GM18508 (cell line): ENCODE measurements at regions not wholly inside any gene's neighbourhood (a gene's known extent, or its start where the extent isn't known, plus 50 kb on each side); places are given as distances from the start of the nearest gene placed in this dataset.

ENCODE experiments used
- ATAC-seq: cut with Tn5 transposase; IDR thresholded peaks from one replicate; pipeline ENCODE4 v1.9.1; 2021; ENCODE audit warnings: moderate number of reproducible peaks; ENCODE audit not compliant: insufficient read depth, unreplicated experiment

- no peak for ATAC-seq
Observed at GRCh38 chr13:106744516-106744915, 176.6 kb upstream of the ARGLU1 start.

- no peak for ATAC-seq
Observed at GRCh38 chr13:106738186-106738678, 170.3 kb upstream of the ARGLU1 start.

DNA sequence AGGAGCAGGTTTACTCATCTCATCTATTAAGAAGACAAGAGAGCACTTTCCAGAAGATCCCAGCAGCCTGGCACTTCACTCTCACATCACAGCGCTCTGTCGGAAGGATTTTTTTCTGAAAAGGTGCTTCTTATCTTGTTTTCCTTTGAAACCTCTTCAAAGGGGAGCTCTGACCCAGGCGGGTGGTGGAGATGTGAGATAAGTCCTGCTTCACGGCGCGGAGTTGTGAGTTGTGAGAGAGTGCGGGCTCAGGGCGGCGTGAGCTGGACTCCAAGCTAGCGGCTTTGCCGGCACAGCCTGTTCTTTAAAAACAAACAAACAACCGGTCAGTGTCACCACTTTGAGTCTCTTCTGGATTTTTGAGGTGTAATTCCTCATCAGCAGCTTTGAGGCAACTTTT lies 169.0 kb upstream of the ARGLU1 start:
- ATAC-seq = no peak

GRCh38 chr13:106734198-106734597 lies 166.3 kb upstream of the ARGLU1 start:
- no peak for ATAC-seq

DNA sequence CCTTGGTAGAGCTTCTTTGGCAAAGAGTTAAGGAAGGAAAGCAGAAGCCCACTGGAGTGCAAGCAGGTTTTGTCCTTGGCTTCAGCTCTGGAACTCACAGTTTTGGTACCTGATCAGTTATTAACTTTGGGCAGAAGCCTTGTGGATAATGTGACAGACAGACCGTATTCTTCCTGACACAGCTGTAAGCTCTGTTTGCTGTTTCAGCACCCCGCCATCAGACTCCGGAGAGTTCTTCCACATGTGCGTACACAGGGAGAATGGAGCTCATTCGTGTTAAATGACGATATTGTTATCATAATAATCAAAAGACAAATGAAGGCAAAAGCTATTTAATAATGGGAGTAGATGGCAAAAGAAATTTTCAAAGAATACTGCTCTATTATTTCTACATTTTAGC lies 155.1 kb upstream of the ARGLU1 start:
- ATAC-seq = no peak

- no peak for ATAC-seq
Observed at GRCh38 chr13:106722620-106723019, 154.7 kb upstream of the ARGLU1 start.

GRCh38 chr13:106721599-106721998 lies 153.7 kb upstream of the ARGLU1 start:
- ATAC-seq = no peak

GRCh38 chr13:106714271-106714982 lies 146.5 kb upstream of the ARGLU1 start:
- ATAC-seq = no peak

GRCh38 chr13:106712381-106712780 lies 144.4 kb upstream of the ARGLU1 start:
- no peak for ATAC-seq

DNA sequence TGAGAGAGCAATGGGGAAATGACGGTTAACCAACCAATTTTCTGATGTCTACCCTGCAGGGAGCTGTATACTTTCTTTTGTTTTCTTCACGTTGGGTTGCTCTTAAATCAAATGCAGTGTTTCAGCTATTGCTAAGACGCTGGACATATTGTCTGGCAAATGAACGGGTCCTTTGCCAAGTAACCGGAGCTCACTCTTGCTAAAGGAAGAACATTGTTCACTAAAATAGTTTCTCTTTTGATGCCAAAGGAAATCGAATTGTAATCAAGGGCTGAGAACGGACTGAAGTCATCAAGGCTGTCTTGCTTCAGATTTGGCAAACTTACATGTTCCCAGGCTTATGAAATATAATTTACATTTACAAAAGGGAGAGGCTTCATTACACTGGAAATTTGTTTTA lies 142.3 kb upstream of the ARGLU1 start:
- no peak for ATAC-seq

DNA sequence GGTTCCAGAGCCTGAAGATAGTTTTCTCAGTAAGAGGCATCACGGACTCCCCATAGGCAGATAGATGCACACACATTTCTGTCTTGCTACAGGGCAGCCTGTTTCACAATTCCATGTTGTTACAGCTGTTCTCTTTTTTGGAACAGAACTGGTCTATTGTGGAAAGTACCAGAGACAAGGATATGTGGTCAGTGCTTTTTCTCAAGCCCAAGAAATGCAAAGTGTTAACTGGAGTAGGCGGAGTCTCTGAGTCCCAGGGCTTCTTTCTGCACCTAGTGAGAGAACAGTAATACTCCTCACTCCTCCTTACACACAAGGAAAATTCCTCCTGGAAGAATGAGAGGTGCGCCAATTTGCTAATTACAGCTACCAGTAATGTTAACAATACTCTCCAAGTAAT lies 141.6 kb upstream of the ARGLU1 start:
- no peak for ATAC-seq

GRCh38 chr13:106702505-106702904 lies 134.6 kb upstream of the ARGLU1 start:
- ATAC-seq = no peak

GRCh38 chr13:106701771-106702341 lies 133.9 kb upstream of the ARGLU1 start:
- ATAC-seq = no peak

DNA sequence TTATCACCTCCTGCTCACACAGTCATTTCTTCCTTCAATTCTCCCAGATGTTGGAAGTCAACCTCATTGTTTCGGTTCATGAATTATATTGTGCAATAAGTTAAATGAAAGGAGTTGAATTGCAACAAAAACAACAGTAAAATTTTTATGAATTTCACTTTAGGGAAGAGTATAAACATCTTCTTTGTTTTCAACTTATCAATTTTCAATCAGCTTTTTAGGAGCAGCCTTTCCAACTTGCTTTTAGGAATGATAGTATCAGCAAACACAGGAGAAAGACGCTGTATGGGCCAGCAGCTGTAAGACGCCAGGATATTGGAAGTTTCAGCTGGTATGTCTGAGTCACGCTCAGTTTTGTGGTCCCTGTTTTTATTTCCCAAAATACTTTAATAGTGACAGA lies 132.5 kb upstream of the ARGLU1 start:
- ATAC-seq = no peak

DNA sequence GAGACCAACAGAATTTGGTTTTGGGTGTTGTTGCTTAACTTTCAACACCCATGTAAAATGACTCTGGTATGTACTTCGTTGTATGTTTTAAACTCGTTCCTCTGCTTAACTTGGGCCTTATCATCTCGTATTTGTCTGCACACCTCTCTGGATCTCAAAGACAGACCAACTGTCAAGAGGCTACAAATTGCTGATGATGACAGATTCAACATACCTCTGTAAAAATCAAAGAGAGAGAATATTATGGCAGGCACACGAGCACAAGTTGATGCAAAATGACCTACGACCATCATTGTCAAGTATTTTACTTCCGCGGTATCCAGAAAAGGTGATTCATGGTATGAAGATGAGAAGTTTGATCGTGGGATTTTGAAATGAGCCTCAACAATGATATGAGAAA lies 132.1 kb upstream of the ARGLU1 start:
- no peak for ATAC-seq

DNA sequence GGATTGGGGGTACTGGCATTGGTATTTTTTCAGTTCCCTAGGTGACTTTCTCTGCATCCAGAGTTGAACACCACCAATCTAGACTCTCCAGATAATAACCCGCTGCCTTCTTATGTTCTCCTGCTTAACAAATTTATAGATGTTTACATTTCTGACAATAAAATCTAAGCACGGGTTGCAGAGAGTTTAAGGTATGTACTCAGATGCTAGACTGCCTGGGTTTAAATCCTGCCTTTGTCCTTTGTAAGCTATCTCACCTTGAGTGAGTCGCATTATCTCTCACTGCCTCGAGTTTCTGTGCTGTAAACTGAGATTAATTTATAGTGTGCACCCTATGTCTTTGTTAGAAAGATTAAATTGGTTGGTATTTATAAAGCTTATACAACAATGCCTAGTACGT lies 131.4 kb upstream of the ARGLU1 start:
- no peak for ATAC-seq

- no peak for ATAC-seq
Observed at GRCh38 chr13:106696719-106697118, 128.8 kb upstream of the ARGLU1 start.

GRCh38 chr13:106696140-106696539 lies 128.2 kb upstream of the ARGLU1 start:
- no peak for ATAC-seq

DNA sequence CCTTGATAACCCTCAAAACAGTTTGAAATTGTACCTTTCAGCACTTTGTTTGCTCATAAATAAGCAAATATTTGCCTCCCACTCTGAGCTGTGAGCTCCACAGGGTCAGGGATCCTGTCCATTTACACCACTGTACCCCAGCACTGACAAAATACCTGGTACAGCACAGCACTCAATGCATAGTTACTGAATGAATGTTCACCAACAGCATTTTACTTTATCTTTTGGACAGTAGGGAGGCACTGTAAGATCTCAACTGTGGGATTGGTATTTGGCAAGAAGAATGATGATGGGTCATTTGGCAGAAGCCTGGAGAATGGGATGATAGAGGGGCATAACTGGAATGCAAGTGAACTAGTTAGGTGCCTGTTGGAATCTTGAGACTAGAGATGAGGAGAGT lies 127.2 kb upstream of the ARGLU1 start:
- ATAC-seq = no peak

DNA sequence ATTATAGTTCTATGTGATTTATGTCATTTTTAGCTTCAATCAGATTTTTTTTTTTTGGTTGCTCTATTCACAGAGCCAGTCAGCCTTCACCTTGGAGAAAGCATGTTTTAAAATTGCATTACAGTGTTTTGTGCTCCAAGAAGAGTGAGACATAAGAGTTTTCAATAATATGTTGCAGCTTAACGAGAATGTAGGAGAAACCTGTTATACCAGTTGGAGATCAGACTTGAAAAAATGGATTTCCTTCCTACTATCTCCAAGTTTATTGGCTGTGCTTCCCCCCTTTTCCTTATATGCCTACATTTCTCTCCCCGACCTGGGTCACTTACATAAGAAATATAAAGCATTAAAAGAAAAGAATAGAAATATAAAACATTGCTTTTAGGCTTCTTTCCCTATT lies 123.9 kb upstream of the ARGLU1 start:
- ATAC-seq = no peak

GRCh38 chr13:106691341-106691740 lies 123.4 kb upstream of the ARGLU1 start:
- ATAC-seq = no peak

DNA sequence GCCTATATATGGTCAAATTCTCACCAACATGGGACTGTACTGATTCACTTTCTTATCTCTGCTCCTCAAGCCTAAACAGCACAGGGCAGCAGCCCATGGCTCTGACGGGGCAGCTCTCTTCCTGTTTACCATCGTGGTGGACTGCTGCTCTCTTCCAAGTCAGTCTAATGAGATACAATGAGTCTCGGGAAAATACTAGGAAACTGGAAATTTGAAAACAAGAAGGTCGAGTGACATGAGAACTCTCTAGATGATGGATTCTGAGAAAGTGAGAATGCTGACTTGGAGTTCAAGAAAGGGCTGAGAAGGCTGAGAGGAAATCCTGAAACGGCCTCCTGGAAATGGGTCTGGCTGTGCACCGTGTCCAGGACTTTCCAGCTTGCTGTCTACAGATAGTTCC lies 122.8 kb upstream of the ARGLU1 start:
- ATAC-seq = no peak
